ENCODE measurements at regions not wholly inside any gene's neighbourhood (a gene's known extent, or its start where the extent isn't known, plus 50 kb on each side); places are given as distances from the start of the nearest gene placed in this dataset.

DNA sequence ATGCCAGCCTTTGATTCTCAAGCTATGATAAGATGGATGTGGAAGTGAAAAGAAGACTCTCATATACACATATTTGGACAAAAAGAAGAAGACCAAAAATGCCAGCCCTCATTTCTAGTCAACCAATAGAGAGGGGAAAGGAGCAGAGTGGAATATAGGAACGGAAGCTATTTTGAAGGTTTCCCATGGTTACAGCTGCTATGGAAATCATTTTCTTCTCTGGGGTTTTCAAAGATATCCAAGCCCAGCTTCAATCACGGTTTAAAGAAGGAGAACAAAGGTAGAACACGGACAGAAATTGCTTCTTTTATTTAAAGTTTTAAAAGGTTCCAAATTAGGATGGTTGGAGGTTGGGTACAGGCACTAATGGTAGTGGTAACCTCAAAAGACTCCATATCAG lies 181.0 kb upstream of the PRICKLE2 start:
- TF ChIP-seq, protein P1, sequence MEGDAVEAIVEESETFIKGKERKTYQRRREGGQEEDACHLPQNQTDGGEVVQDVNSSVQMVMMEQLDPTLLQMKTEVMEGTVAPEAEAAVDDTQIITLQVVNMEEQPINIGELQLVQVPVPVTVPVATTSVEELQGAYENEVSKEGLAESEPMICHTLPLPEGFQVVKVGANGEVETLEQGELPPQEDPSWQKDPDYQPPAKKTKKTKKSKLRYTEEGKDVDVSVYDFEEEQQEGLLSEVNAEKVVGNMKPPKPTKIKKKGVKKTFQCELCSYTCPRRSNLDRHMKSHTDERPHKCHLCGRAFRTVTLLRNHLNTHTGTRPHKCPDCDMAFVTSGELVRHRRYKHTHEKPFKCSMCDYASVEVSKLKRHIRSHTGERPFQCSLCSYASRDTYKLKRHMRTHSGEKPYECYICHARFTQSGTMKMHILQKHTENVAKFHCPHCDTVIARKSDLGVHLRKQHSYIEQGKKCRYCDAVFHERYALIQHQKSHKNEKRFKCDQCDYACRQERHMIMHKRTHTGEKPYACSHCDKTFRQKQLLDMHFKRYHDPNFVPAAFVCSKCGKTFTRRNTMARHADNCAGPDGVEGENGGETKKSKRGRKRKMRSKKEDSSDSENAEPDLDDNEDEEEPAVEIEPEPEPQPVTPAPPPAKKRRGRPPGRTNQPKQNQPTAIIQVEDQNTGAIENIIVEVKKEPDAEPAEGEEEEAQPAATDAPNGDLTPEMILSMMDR (IDR thresholded peaks at IDR 0.05 in 8 of 11, conservative IDR thresholded peaks at IDR 0.05 in 3 of 11) = no peak
- no peak for TF ChIP-seq POLR2AphosphoS5 (IDR thresholded peaks at IDR 0.05)

Measured in spleen (tissue), 7 donors.